ENCODE measurements at regions not wholly inside any gene's neighbourhood (a gene's known extent, or its start where the extent isn't known, plus 50 kb on each side); places are given as distances from the start of the nearest gene placed in this dataset.

DNA sequence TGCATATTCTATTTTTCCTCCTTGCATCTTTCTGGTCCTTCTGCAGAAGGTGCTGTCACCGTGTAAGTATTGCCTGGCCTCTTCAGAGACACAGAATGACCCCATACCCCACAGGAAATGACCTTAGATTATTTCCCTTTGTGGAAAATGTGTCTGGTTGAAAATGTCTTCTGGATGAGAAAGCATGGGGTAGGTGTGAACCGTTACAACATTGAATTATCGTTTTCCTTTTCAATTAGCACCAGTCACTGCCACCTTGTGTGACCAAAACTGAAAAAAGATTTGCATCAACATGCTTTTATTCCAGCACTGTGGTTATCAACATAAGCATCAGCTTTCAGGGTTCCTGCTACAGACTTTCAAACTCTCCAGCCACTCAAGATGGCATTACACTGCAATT lies 58.0 kb upstream of the CELF2 start:
- no peaks in the 10 kb centered on the region for H3K4me1 ChIP-seq (ENCODE audit: control insufficient read depth in 1 of 2, extremely low read depth in 1 of 2, insufficient read depth in 2 of 2, low read length in 2 of 2)
- Mint-ChIP-seq H3K4me1 (no peaks in the 10 kb centered on the region), H3K27me3 (peaks cover 8 to 9% of the 10 kb centered on the region in 2 donors), H3K27ac (no peak overlapping the region), H3K4me3 (no peak overlapping the region), H3K36me3 (no peaks in the 10 kb centered on the region), H3K9me3 (no peaks in the 10 kb centered on the region)
- H3K4me3 ChIP-seq (ENCODE audit: control insufficient read depth in 1 of 2, extremely low read depth in 1 of 2, low read length in 1 of 2) = no peak overlapping the region
- no peaks in the 10 kb centered on the region for H3K36me3 ChIP-seq (ENCODE audit: control insufficient read depth in 2 of 2, extremely low read depth in 1 of 2, insufficient read depth in 1 of 2, low read length in 1 of 2)
- H3K9me3 ChIP-seq = no peaks in the 10 kb centered on the region
- CTCF ChIA-PET = no interaction called here
- POLR2A ChIA-PET = no interaction called here
- no peak overlapping the region for H3K27ac ChIP-seq (ENCODE audit: low read length)
- ATAC-seq (replicated peaks in 1 of 4) (no peak), DNase-seq (no peak)
- peaks cover 0 to 7% of the 10 kb centered on the region in 2 experiments for H3K27me3 ChIP-seq (replicated peaks in 1 of 2; ENCODE audit: control insufficient read depth in 2 of 2, extremely low read depth in 1 of 2, insufficient read depth in 2 of 2, low read length in 1 of 2)
- no CpG with 5 or more reads among the region's 3 CpGs for WGBS (ENCODE audit: insufficient coverage)

DNA sequence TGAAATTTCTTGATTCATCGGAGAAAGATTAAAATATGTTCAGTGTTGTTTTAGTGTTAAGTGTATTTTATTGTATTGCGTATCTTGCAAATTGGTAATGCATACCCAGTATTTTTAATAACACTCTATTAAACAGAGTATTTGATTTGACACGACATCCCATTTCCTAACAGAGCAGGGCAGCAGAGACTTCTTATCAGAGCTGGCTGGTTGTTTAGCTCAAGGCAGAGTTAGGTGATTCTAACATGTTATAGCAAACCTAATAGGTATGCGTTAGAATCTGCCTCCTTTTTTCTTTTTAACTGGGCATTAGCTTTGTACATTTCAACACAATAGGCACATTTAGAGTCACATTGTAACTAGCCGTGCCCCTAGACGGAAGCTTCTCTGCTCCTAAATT lies 57.1 kb upstream of the CELF2 start:
- H3K9me3 Mint-ChIP-seq = no peaks in the 10 kb centered on the region
- Histone ChIP-seq H3K4me1 (ENCODE audit: control insufficient read depth in 1 of 2, extremely low read depth in 1 of 2, insufficient read depth in 2 of 2, low read length in 2 of 2) (no peaks in the 10 kb centered on the region), H3K9me3 (no peaks in the 10 kb centered on the region), H3K27ac (ENCODE audit: low read length) (no peak overlapping the region), H3K27me3 (replicated peaks in 1 of 2; ENCODE audit: control insufficient read depth in 2 of 2, extremely low read depth in 1 of 2, insufficient read depth in 2 of 2, low read length in 1 of 2) (peaks cover 0 to 7% of the 10 kb centered on the region in 2 experiments), H3K36me3 (ENCODE audit: control insufficient read depth in 2 of 2, extremely low read depth in 1 of 2, insufficient read depth in 1 of 2, low read length in 1 of 2) (no peaks in the 10 kb centered on the region), H3K4me3 (ENCODE audit: control insufficient read depth in 1 of 2, extremely low read depth in 1 of 2, low read length in 1 of 2) (no peak overlapping the region)
- no peak overlapping the region for H3K4me3 Mint-ChIP-seq
- no peak for DNase-seq
- 100% methylated on average over 1 of the region's 6 CpGs for WGBS (ENCODE audit: insufficient coverage)
- H3K27me3 Mint-ChIP-seq = peaks cover 8 to 9% of the 10 kb centered on the region in 2 donors
- ATAC-seq (replicated peaks in 1 of 4) = no peak
- no peak overlapping the region for H3K27ac Mint-ChIP-seq
- no peaks in the 10 kb centered on the region for H3K36me3 Mint-ChIP-seq
- ChIA-PET CTCF (no interaction called here), POLR2A (interaction anchor here in 1 of 2 donors (0.6 kb wide), 1 partner anchor 1131 kb away, joined by 5 read pairs; no protein-coding TSS in a partner anchor)
- H3K4me1 Mint-ChIP-seq = no peaks in the 10 kb centered on the region

DNA sequence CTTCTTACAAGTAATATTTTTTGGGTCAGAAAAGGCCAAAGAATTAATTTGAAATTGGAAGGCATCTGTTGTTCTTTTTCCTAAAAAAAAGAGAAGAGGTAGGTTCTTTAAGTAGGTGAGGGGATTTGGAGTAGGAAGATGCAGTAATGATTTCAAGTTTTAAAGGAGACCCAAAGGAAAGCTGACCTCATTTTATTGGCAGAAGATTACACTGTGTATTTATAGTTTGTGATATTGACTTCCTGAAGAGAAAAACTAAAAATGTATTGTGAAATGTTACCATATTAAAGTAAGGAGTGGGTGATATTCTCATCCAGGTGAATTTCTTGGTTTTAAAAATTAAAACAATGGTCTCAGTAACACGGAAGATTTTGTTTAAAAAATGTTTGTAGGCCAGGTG lies 56.6 kb upstream of the CELF2 start:
- no peaks in the 10 kb centered on the region for H3K36me3 Mint-ChIP-seq
- no peaks in the 10 kb centered on the region for H3K4me1 Mint-ChIP-seq
- H3K36me3 ChIP-seq (ENCODE audit: control insufficient read depth in 2 of 2, extremely low read depth in 1 of 2, insufficient read depth in 1 of 2, low read length in 1 of 2) = no peaks in the 10 kb centered on the region
- ATAC-seq (replicated peaks in 1 of 4) (no peak), DNase-seq (no peak)
- H3K4me1 ChIP-seq (ENCODE audit: control insufficient read depth in 1 of 2, extremely low read depth in 1 of 2, insufficient read depth in 2 of 2, low read length in 2 of 2) = no peaks in the 10 kb centered on the region
- H3K4me3 Mint-ChIP-seq = no peak overlapping the region
- H3K9me3 Mint-ChIP-seq = no peaks in the 10 kb centered on the region
- CTCF ChIA-PET = no interaction called here
- no peak overlapping the region for H3K27ac ChIP-seq (ENCODE audit: low read length)
- peaks cover 8 to 9% of the 10 kb centered on the region in 2 donors for H3K27me3 Mint-ChIP-seq
- H3K9me3 ChIP-seq = no peaks in the 10 kb centered on the region
- H3K27ac Mint-ChIP-seq = no peak overlapping the region
- peaks cover 0 to 7% of the 10 kb centered on the region in 2 experiments for H3K27me3 ChIP-seq (replicated peaks in 1 of 2; ENCODE audit: control insufficient read depth in 2 of 2, extremely low read depth in 1 of 2, insufficient read depth in 2 of 2, low read length in 1 of 2)
- POLR2A ChIA-PET = no interaction called here
- H3K4me3 ChIP-seq (ENCODE audit: control insufficient read depth in 1 of 2, extremely low read depth in 1 of 2, low read length in 1 of 2) = no peak overlapping the region
- WGBS (ENCODE audit: insufficient coverage) = 80% methylated on average over 1 of the region's 1 CpG

DNA sequence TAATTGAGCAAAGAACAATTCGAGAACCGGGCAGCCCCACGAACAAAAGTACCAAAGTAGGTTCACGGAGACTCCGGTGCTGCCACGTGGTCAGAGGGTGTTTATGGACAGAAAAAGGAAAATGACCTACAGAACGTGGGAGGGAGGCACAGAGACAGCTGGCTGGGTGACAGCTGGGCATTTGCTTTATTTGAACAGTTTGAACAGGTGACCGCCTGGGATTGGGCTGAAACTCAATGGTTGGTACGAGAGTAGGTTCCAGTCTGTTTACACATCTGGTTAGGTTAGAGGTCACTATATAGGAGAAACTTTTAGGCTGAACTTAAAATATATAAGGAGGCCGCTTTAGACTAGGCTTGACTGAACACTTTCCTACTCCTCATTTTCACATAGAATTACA lies 50.6 kb upstream of the CELF2 start:
- ChIA-PET POLR2A (no interaction called here), CTCF (no interaction called here)
- Mint-ChIP-seq H3K36me3 (no peaks in the 10 kb centered on the region), H3K4me3 (no peak overlapping the region), H3K27ac (no peak overlapping the region), H3K4me1 (no peaks in the 10 kb centered on the region), H3K9me3 (no peaks in the 10 kb centered on the region), H3K27me3 (peaks cover 8 to 25% of the 10 kb centered on the region in 2 donors)
- Histone ChIP-seq H3K9me3 (no peaks in the 10 kb centered on the region), H3K27ac (ENCODE audit: low read length) (no peak overlapping the region), H3K4me3 (ENCODE audit: control insufficient read depth in 1 of 2, extremely low read depth in 1 of 2, low read length in 1 of 2) (no peak overlapping the region), H3K27me3 (replicated peaks in 1 of 2; ENCODE audit: control insufficient read depth in 2 of 2, extremely low read depth in 1 of 2, insufficient read depth in 2 of 2, low read length in 1 of 2) (peaks cover 0 to 11% of the 10 kb centered on the region in 2 experiments), H3K36me3 (ENCODE audit: control insufficient read depth in 2 of 2, extremely low read depth in 1 of 2, insufficient read depth in 1 of 2, low read length in 1 of 2) (no peaks in the 10 kb centered on the region), H3K4me1 (ENCODE audit: control insufficient read depth in 1 of 2, extremely low read depth in 1 of 2, insufficient read depth in 2 of 2, low read length in 2 of 2) (no peaks in the 10 kb centered on the region)
- ATAC-seq (replicated peaks in 1 of 4) (no peak), DNase-seq (no peak)
- 81% methylated on average over 7 of the region's 10 CpGs for WGBS (ENCODE audit: insufficient coverage)

DNA sequence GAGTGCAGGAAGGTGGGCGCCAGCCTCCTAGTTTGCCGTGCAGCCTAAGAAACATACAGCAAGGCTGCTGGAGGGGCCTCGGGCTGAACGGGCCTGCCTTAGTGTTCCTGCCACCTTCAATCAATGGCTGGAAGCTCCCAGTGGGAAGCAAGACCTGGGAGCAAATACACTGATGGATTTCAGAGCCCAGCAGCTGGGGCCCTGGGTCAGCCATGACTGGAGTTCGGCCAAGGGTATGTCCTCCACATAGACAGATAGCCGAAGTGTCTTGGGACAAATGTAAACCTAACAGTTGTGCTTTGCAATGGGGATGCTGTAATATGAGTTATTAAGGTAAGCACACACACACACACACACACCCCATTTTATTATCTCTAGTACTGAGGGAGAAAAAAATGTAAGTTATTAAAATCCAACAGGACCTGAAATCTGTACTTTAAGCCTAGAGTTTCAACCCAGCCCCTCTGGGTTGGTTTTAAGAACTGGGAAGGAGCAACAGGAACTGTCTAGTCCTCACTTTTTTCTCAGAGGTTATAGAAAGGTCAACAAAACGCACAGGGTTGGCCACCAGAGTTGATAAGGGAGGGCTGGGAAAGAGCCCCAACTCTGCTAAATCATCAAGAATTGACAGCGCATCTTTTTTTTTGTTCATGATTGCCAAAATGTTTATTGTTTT lies 50.0 kb upstream of the CELF2 start:
- Mint-ChIP-seq H3K27ac (no peak overlapping the region), H3K4me3 (no peak overlapping the region), H3K36me3 (no peaks in the 10 kb centered on the region), H3K4me1 (no peaks in the 10 kb centered on the region), H3K27me3 (peaks cover 13 to 32% of the 10 kb centered on the region in 2 donors), H3K9me3 (no peaks in the 10 kb centered on the region)
- ChIA-PET POLR2A (no interaction called here), CTCF (no interaction called here)
- no peak overlapping the region for H3K27ac ChIP-seq (ENCODE audit: low read length)
- no peaks in the 10 kb centered on the region for H3K9me3 ChIP-seq
- DNase-seq = no peak
- ATAC-seq (replicated peaks in 1 of 4) = no peak
- 79% methylated on average over 5 of the region's 8 CpGs for WGBS (ENCODE audit: insufficient coverage)
- H3K4me1 ChIP-seq (ENCODE audit: control insufficient read depth in 1 of 2, extremely low read depth in 1 of 2, insufficient read depth in 2 of 2, low read length in 2 of 2) = no peaks in the 10 kb centered on the region
- H3K27me3 ChIP-seq (replicated peaks in 1 of 2; ENCODE audit: control insufficient read depth in 2 of 2, extremely low read depth in 1 of 2, insufficient read depth in 2 of 2, low read length in 1 of 2) = peaks cover 0 to 8% of the 10 kb centered on the region in 2 experiments
- H3K4me3 ChIP-seq (ENCODE audit: control insufficient read depth in 1 of 2, extremely low read depth in 1 of 2, low read length in 1 of 2) = no peak overlapping the region
- no peaks in the 10 kb centered on the region for H3K36me3 ChIP-seq (ENCODE audit: control insufficient read depth in 2 of 2, extremely low read depth in 1 of 2, insufficient read depth in 1 of 2, low read length in 1 of 2)
